WTC11 (cell line): ENCODE measurements at regions not wholly inside any gene's neighbourhood (a gene's known extent, or its start where the extent isn't known, plus 50 kb on each side); places are given as distances from the start of the nearest gene placed in this dataset.

Experiments used
- CREM ChIP-seq: sonication (generic); formaldehyde crosslinking; IDR thresholded peaks from 2 replicates; pipeline ENCODE4 v1.8.1; 2022; ENCODE audit warnings: mild to moderate bottlenecking, missing genetic modification reagents, moderate library complexity
- GTF2I ChIP-seq: fragments of 250-450 bp; sonication (Bioruptor Pico); conservative IDR thresholded peaks from 2 replicates; pipeline ENCODE4 v1.4.0; 2021; ENCODE audit warnings: mild to moderate bottlenecking
- KAT7 ChIP-seq: sonication (generic); formaldehyde crosslinking; IDR thresholded peaks from 2 replicates; pipeline ENCODE4 v1.8.1; 2023; ENCODE audit warnings: missing genetic modification reagents, mild to moderate bottlenecking, borderline replicate concordance
- NFYB ChIP-seq: sonication (generic); formaldehyde crosslinking; conservative IDR thresholded peaks from 2 replicates; pipeline ENCODE4 v1.8.0; 2022; ENCODE audit warnings: low read depth, missing genetic modification reagents
- SMAD3 ChIP-seq: sonication (generic); formaldehyde crosslinking; IDR thresholded peaks from 2 replicates; pipeline ENCODE4 v1.8.0; 2022; ENCODE audit warnings: missing genetic modification reagents, mild to moderate bottlenecking, borderline replicate concordance
- ZNF416 ChIP-seq: fragments of 250-450 bp; sonication (Bioruptor Pico); IDR thresholded peaks from 2 replicates; pipeline ENCODE4 v1.9.0; 2021; ENCODE audit warnings: mild to moderate bottlenecking, inconsistent platforms
- TF ChIP-seq, protein P1 (sequence below): fragments of 200-600 bp; IDR thresholded peaks from 2 replicates; pipeline ENCODE4 v1.8.0; 2022; ENCODE audit warnings: antibody characterized with exemption
- TF ChIP-seq, protein P2 (sequence below): sonication (generic); formaldehyde crosslinking; IDR thresholded peaks from 2 replicates; pipeline ENCODE4 v1.8.1; 2023; ENCODE audit warnings: mild to moderate bottlenecking, missing genetic modification reagents, moderate library complexity
- TF ChIP-seq, protein P3 (sequence below): sonication (generic); formaldehyde crosslinking; IDR thresholded peaks from 2 replicates; pipeline ENCODE4 v1.8.0; 2022; ENCODE audit warnings: missing genetic modification reagents
- TF ChIP-seq, protein P4 (sequence below): sonication (generic); formaldehyde crosslinking; IDR thresholded peaks from 2 replicates; pipeline ENCODE4 v1.8.0; 2022; ENCODE audit warnings: mild to moderate bottlenecking, missing genetic modification reagents
- TF ChIP-seq, protein P5 (sequence below): sonication (generic); formaldehyde crosslinking; IDR thresholded peaks from 2 replicates; pipeline ENCODE4 v1.8.0; 2022; ENCODE audit warnings: mild to moderate bottlenecking, missing genetic modification reagents
- TF ChIP-seq, protein P6 (sequence below): sonication (generic); formaldehyde crosslinking; IDR thresholded peaks from 2 replicates; pipeline ENCODE4 v1.8.1; 2023; ENCODE audit warnings: mild to moderate bottlenecking, missing genetic modification reagents
- TF ChIP-seq, protein P7 (sequence below): sonication (generic); formaldehyde crosslinking; IDR thresholded peaks from 2 replicates; pipeline ENCODE4 v1.8.0; 2022; ENCODE audit warnings: mild to moderate bottlenecking, missing genetic modification reagents
- TF ChIP-seq, protein P8 (sequence below): sonication (generic); formaldehyde crosslinking; IDR thresholded peaks from 2 replicates; pipeline ENCODE4 v1.8.1; 2022; ENCODE audit warnings: low read depth, missing genetic modification reagents, borderline replicate concordance

DNA sequence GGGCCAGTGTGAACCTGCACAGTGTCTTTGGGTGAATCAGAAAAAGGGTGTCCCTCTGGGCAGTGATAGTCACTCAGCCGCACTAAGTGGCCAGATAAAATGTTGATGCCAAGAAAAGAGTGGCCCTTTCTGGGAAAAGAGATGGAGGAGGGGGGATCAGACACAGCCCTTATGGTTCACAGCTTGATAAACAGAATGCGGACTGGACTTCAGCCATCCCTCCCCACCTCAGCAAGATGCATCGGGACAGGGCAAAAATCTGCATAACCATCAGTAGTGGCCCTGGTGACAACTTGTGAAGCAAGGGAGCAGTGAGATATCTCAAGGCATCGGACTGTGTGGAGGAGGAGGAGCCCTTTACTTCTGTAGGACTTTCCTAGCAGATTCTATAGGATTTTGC is 353.8 kb upstream of the PLXNA2 start:
- TF ChIP-seq, protein P1, sequence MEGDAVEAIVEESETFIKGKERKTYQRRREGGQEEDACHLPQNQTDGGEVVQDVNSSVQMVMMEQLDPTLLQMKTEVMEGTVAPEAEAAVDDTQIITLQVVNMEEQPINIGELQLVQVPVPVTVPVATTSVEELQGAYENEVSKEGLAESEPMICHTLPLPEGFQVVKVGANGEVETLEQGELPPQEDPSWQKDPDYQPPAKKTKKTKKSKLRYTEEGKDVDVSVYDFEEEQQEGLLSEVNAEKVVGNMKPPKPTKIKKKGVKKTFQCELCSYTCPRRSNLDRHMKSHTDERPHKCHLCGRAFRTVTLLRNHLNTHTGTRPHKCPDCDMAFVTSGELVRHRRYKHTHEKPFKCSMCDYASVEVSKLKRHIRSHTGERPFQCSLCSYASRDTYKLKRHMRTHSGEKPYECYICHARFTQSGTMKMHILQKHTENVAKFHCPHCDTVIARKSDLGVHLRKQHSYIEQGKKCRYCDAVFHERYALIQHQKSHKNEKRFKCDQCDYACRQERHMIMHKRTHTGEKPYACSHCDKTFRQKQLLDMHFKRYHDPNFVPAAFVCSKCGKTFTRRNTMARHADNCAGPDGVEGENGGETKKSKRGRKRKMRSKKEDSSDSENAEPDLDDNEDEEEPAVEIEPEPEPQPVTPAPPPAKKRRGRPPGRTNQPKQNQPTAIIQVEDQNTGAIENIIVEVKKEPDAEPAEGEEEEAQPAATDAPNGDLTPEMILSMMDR, result no peak
- TF ChIP-seq, protein P2, sequence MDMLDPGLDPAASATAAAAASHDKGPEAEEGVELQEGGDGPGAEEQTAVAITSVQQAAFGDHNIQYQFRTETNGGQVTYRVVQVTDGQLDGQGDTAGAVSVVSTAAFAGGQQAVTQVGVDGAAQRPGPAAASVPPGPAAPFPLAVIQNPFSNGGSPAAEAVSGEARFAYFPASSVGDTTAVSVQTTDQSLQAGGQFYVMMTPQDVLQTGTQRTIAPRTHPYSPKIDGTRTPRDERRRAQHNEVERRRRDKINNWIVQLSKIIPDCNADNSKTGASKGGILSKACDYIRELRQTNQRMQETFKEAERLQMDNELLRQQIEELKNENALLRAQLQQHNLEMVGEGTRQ, result no peak
- TF ChIP-seq GTF2I (CRISPR knock-in tag) (no peak), NFYB (CRISPR knock-in tag) (no peak), ZNF416 (CRISPR knock-in tag) (no peak), CREM (no peak), KAT7 (no peak), SMAD3 (CRISPR knock-in tag) (no peak)
- TF ChIP-seq, protein P3, sequence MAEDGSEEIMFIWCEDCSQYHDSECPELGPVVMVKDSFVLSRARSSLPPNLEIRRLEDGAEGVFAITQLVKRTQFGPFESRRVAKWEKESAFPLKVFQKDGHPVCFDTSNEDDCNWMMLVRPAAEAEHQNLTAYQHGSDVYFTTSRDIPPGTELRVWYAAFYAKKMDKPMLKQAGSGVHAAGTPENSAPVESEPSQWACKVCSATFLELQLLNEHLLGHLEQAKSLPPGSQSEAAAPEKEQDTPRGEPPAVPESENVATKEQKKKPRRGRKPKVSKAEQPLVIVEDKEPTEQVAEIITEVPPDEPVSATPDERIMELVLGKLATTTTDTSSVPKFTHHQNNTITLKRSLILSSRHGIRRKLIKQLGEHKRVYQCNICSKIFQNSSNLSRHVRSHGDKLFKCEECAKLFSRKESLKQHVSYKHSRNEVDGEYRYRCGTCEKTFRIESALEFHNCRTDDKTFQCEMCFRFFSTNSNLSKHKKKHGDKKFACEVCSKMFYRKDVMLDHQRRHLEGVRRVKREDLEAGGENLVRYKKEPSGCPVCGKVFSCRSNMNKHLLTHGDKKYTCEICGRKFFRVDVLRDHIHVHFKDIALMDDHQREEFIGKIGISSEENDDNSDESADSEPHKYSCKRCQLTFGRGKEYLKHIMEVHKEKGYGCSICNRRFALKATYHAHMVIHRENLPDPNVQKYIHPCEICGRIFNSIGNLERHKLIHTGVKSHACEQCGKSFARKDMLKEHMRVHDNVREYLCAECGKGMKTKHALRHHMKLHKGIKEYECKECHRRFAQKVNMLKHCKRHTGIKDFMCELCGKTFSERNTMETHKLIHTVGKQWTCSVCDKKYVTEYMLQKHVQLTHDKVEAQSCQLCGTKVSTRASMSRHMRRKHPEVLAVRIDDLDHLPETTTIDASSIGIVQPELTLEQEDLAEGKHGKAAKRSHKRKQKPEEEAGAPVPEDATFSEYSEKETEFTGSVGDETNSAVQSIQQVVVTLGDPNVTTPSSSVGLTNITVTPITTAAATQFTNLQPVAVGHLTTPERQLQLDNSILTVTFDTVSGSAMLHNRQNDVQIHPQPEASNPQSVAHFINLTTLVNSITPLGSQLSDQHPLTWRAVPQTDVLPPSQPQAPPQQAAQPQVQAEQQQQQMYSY (CRISPR knock-in tag), result no peak
- TF ChIP-seq, protein P4, sequence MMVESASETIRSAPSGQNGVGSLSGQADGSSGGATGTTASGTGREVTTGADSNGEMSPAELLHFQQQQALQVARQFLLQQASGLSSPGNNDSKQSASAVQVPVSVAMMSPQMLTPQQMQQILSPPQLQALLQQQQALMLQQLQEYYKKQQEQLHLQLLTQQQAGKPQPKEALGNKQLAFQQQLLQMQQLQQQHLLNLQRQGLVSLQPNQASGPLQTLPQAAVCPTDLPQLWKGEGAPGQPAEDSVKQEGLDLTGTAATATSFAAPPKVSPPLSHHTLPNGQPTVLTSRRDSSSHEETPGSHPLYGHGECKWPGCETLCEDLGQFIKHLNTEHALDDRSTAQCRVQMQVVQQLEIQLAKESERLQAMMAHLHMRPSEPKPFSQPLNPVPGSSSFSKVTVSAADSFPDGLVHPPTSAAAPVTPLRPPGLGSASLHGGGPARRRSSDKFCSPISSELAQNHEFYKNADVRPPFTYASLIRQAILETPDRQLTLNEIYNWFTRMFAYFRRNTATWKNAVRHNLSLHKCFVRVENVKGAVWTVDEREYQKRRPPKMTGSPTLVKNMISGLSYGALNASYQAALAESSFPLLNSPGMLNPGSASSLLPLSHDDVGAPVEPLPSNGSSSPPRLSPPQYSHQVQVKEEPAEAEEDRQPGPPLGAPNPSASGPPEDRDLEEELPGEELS (CRISPR knock-in tag), result no peak
- TF ChIP-seq, protein P5, sequence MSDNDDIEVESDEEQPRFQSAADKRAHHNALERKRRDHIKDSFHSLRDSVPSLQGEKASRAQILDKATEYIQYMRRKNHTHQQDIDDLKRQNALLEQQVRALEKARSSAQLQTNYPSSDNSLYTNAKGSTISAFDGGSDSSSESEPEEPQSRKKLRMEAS (CRISPR knock-in tag), result no peak
- TF ChIP-seq, protein P6, sequence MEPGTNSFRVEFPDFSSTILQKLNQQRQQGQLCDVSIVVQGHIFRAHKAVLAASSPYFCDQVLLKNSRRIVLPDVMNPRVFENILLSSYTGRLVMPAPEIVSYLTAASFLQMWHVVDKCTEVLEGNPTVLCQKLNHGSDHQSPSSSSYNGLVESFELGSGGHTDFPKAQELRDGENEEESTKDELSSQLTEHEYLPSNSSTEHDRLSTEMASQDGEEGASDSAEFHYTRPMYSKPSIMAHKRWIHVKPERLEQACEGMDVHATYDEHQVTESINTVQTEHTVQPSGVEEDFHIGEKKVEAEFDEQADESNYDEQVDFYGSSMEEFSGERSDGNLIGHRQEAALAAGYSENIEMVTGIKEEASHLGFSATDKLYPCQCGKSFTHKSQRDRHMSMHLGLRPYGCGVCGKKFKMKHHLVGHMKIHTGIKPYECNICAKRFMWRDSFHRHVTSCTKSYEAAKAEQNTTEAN, result no peak
- TF ChIP-seq, protein P7, sequence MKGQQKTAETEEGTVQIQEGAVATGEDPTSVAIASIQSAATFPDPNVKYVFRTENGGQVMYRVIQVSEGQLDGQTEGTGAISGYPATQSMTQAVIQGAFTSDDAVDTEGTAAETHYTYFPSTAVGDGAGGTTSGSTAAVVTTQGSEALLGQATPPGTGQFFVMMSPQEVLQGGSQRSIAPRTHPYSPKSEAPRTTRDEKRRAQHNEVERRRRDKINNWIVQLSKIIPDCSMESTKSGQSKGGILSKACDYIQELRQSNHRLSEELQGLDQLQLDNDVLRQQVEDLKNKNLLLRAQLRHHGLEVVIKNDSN (CRISPR knock-in tag), result no peak
- TF ChIP-seq, protein P8, sequence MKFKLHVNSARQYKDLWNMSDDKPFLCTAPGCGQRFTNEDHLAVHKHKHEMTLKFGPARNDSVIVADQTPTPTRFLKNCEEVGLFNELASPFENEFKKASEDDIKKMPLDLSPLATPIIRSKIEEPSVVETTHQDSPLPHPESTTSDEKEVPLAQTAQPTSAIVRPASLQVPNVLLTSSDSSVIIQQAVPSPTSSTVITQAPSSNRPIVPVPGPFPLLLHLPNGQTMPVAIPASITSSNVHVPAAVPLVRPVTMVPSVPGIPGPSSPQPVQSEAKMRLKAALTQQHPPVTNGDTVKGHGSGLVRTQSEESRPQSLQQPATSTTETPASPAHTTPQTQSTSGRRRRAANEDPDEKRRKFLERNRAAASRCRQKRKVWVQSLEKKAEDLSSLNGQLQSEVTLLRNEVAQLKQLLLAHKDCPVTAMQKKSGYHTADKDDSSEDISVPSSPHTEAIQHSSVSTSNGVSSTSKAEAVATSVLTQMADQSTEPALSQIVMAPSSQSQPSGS (CRISPR knock-in tag), result no peak
